ENCODE measurements at regions not wholly inside any gene's neighbourhood (a gene's known extent, or its start where the extent isn't known, plus 50 kb on each side); places are given as distances from the start of the nearest gene placed in this dataset.

DNA sequence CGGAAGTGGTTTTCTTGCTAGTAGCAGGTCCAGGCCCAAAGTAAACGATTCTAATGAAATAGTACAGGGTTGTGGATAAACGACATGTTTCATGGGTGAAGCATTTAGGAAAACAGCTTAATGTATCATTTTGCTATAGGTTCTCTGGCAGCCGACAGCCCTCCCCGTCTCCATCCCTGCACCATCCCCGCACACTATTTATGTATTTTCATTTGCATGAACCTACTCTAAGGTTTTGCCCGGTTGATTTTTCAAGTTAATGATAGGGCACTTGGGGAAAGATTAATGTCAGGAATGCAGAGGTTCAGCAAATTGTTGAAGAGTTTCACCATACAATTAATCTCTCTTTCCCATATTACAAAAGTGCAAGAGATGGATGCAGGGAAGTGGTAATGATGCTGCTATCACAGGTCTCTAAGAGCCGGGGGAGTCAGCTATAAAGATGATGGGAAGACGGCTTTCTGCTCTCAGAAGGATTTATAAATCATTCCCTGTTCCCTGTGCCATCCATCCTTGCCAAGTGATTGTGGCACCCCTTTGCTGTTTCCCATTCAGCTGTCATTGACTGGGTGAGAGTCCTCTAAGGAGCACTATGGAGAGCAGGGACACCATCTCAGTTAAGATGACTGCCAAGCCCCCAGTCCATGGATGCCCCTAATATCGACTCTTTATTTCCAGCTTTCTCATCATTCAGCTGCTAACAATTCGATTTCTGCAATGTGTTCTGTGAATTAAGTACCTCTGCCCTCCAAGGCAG is 186.3 kb downstream of the IRS2 start:
- TF ChIP-seq, protein P1, sequence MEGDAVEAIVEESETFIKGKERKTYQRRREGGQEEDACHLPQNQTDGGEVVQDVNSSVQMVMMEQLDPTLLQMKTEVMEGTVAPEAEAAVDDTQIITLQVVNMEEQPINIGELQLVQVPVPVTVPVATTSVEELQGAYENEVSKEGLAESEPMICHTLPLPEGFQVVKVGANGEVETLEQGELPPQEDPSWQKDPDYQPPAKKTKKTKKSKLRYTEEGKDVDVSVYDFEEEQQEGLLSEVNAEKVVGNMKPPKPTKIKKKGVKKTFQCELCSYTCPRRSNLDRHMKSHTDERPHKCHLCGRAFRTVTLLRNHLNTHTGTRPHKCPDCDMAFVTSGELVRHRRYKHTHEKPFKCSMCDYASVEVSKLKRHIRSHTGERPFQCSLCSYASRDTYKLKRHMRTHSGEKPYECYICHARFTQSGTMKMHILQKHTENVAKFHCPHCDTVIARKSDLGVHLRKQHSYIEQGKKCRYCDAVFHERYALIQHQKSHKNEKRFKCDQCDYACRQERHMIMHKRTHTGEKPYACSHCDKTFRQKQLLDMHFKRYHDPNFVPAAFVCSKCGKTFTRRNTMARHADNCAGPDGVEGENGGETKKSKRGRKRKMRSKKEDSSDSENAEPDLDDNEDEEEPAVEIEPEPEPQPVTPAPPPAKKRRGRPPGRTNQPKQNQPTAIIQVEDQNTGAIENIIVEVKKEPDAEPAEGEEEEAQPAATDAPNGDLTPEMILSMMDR (IDR thresholded peaks at IDR 0.05; ENCODE audit: low read depth, low read length) = no peak
- H3K27ac ChIP-seq = no peak overlapping the region
- no peaks in the 10 kb centered on the region for H3K9me3 ChIP-seq (ENCODE audit: low read depth)
- H3K36me3 ChIP-seq = no peaks in the 10 kb centered on the region
- no peak for DNase-seq (ENCODE audit: low read depth in 1 of 2, low spot score in 1 of 2)
- no peaks in the 10 kb centered on the region for H3K27me3 ChIP-seq
- no peak overlapping the region for H3K4me3 ChIP-seq
- no peaks in the 10 kb centered on the region for H3K4me1 ChIP-seq (ENCODE audit: low read depth)

DNA sequence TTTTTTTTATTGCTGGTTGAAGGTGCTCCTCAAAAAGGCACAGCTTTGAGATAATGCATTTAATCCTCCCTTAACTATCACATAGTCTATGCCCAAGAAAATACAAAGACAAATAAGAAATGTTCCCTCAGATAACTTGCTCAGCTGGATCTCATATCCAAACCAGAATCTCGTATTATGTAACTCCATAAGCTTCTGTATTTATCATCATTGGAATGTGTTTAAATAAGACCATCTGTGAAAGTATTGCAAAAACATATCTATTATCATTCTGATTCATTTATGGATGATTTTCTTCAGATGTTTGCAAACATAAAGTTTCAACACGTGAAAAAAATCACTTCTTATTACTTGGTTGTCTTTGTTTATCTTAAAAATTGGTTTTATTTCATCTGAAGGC is 190.9 kb downstream of the IRS2 start:
- Histone ChIP-seq H3K27ac (no peak overlapping the region), H3K4me3 (no peak overlapping the region), H3K36me3 (no peaks in the 10 kb centered on the region), H3K27me3 (no peaks in the 10 kb centered on the region), H3K9me3 (ENCODE audit: low read depth) (no peaks in the 10 kb centered on the region), H3K4me1 (ENCODE audit: low read depth) (no peaks in the 10 kb centered on the region)
- TF ChIP-seq, protein P1 (IDR thresholded peaks at IDR 0.05; ENCODE audit: low read depth, low read length) = no peak
- no peak for DNase-seq (ENCODE audit: low read depth in 1 of 2, low spot score in 1 of 2)

DNA sequence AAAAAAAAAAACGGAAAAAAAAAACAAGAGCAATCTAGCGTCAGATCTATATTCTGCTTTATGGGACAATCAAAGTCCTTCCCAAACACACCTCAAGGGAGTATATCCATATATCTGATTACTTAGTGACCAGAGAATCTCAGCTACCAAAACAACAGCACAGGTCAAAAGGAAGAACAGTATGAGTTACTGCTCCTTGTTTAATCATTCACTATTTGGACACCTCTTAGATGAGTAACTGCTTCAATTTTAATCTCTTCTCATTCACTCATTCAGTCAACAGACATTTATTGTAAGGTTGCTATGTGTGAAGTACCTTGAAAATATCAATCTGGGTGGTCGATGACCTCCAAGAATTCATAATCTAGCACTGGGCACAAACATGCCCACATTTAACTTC is 193.2 kb downstream of the IRS2 start:
- Histone ChIP-seq H3K36me3 (no peaks in the 10 kb centered on the region), H3K27ac (no peak overlapping the region), H3K4me3 (no peak overlapping the region), H3K27me3 (no peaks in the 10 kb centered on the region), H3K4me1 (ENCODE audit: low read depth) (no peaks in the 10 kb centered on the region), H3K9me3 (ENCODE audit: low read depth) (no peaks in the 10 kb centered on the region)
- TF ChIP-seq, protein P1 (IDR thresholded peaks at IDR 0.05; ENCODE audit: low read depth, low read length) = no peak
- no peak for DNase-seq (ENCODE audit: low read depth in 1 of 2, low spot score in 1 of 2)

DNA sequence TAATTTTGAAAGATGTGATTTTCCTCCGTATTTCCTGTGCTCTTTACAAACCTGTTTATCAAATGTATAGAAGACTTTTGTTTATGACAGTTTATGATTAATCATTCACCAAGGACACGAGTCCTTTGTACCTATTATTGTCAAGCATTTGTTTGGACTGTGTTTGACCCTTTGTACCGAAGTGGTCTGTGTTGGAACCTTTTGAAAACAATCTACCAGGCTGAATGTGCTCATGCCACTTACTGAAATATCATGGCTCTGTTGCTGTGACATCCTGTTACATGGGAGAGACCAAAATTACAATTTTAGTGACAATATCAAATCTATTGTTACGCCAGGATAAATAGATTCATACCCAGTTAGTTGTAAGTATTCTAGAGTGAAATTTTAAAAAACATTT is 193.6 kb downstream of the IRS2 start:
- Histone ChIP-seq H3K27ac (no peak overlapping the region), H3K4me3 (no peak overlapping the region)
- TF ChIP-seq, protein P1 (IDR thresholded peaks at IDR 0.05; ENCODE audit: low read depth, low read length) = no peak

DNA sequence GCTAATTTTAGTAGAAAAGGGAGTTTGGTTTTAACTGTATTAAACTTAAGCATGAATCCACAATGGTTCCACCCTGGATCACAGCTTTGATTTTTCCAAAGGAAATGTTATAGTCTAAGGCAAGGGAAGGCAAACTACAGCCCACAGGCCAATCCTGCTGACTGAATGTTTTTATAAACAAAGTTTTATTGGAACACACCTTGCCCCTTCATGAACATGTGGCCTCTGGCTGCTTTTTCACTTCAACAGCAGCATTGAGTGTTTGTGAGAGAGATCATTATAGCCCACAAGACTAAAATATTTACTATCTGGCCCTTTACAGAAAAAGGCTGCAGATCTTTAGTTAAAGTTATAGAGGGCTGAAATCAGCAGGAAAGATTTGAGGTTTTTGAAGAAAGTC is 198.7 kb downstream of the IRS2 start:
- H3K4me1 ChIP-seq (ENCODE audit: low read depth) = peaks cover 18% of the 10 kb centered on the region
- H3K9me3 ChIP-seq (ENCODE audit: low read depth) = no peaks in the 10 kb centered on the region
- H3K4me3 ChIP-seq = no peak overlapping the region
- no peaks in the 10 kb centered on the region for H3K36me3 ChIP-seq
- H3K27ac ChIP-seq = no peak overlapping the region
- no peak for DNase-seq (ENCODE audit: low read depth in 1 of 2, low spot score in 1 of 2)
- H3K27me3 ChIP-seq = no peaks in the 10 kb centered on the region
- TF ChIP-seq, protein P1 (IDR thresholded peaks at IDR 0.05; ENCODE audit: low read depth, low read length) = no peak

More for the DNA sequence above, 193.6 kb downstream of the IRS2 start:
- no peak for DNase-seq (ENCODE audit: low read depth in 1 of 2, low spot score in 1 of 2)
- Histone ChIP-seq H3K36me3 (no peaks in the 10 kb centered on the region), H3K4me1 (ENCODE audit: low read depth) (no peaks in the 10 kb centered on the region), H3K27me3 (no peaks in the 10 kb centered on the region), H3K9me3 (ENCODE audit: low read depth) (no peaks in the 10 kb centered on the region)
